NCI-H2081 (cell line): ENCODE measurements at regions not wholly inside any gene's neighbourhood (a gene's known extent, or its start where the extent isn't known, plus 50 kb on each side); places are given as distances from the start of the nearest gene placed in this dataset.
"Not testable (repeated sequence)": the region's sequence is repeated elsewhere in the genome, so short reads cannot be mapped to it uniquely, and the experiment has no call there.

Experiments
- DNase-seq, 2 experiments: peaks; one replicate each; lab custom pipeline; 2025; lab: John Stamatoyannopoulos, UW

- no peak for DNase-seq
These were observed 1272.5 kb upstream of the SEL1L start for GRCh38 chr14:82805892-82806825.

GRCh38 chr14:82811246-82811645 lies 1277.6 kb upstream of the SEL1L start:
- DNase-seq: no peak

- DNase-seq: not testable (repeated sequence)
These were observed 1280.7 kb upstream of the SEL1L start for GRCh38 chr14:82814339-82814738.

GRCh38 chr14:82830596-82830995 lies 1296.9 kb upstream of the SEL1L start:
- no peak for DNase-seq

GRCh38 chr14:82836256-82836950 lies 1302.8 kb upstream of the SEL1L start:
- no peak for DNase-seq

- DNase-seq: no peak
These were observed 1304.0 kb upstream of the SEL1L start for GRCh38 chr14:82837611-82838140.

- no peak for DNase-seq
These were observed 1316.9 kb upstream of the SEL1L start for GRCh38 chr14:82850576-82850975.

- no peak for DNase-seq
These were observed 1320.5 kb upstream of the SEL1L start for GRCh38 chr14:82854131-82854530.

GRCh38 chr14:82854901-82855300 lies 1321.2 kb upstream of the SEL1L start:
- peak in 1 of 2 experiments; percentile 44 for DNase-seq

GRCh38 chr14:82855912-82856391 lies 1322.3 kb upstream of the SEL1L start:
- DNase-seq: peak; percentile 62 to 86

- DNase-seq: no peak
These were observed 1327.7 kb upstream of the SEL1L start for GRCh38 chr14:82861313-82861712.

- no peak for DNase-seq
These were observed 1338.8 kb upstream of the SEL1L start for GRCh38 chr14:82872494-82872893.

- DNase-seq: no peak
These were observed 1345.3 kb upstream of the SEL1L start for GRCh38 chr14:82878951-82879350.

GRCh38 chr14:82879949-82880535 lies 1346.4 kb upstream of the SEL1L start:
- no peak for DNase-seq

GRCh38 chr14:82886670-82887069 lies 1353.0 kb upstream of the SEL1L start:
- DNase-seq: no peak

- no peak for DNase-seq
These were observed 1356.0 kb upstream of the SEL1L start for GRCh38 chr14:82889701-82890100.

- no peak for DNase-seq
These were observed 1362.8 kb upstream of the SEL1L start for GRCh38 chr14:82896476-82896875.

- no peak for DNase-seq
These were observed 1364.0 kb upstream of the SEL1L start for GRCh38 chr14:82897469-82898308.

GRCh38 chr14:82905762-82906161 lies 1372.1 kb upstream of the SEL1L start:
- DNase-seq: no peak

GRCh38 chr14:82911930-82912329 lies 1378.3 kb upstream of the SEL1L start:
- DNase-seq: peak in 1 of 2 experiments; percentile 14

- DNase-seq: no peak
These were observed 1379.7 kb upstream of the SEL1L start for GRCh38 chr14:82913396-82913795.
